DMS 273 treated with DMSO at 0.1 percent for 48 hours (cell line): ENCODE measurements at regions not wholly inside any gene's neighbourhood (a gene's known extent, or its start where the extent isn't known, plus 50 kb on each side); places are given as distances from the start of the nearest gene placed in this dataset.
"Not testable (repeated sequence)": the region's sequence is repeated elsewhere in the genome, so short reads cannot be mapped to it uniquely, and the experiment has no call there.

Experiments
- DNase-seq: peaks from one replicate; lab custom pipeline; 2025; lab: John Stamatoyannopoulos, UW

GRCh38 chr10:85333594-85333993, 1005.2 kb downstream of the CCSER2 start:
- DNase-seq = no peak

GRCh38 chr10:85362401-85362800, 1004.2 kb downstream of the GRID1 start:
- no peak for DNase-seq

GRCh38 chr10:85377029-85377806, 989.4 kb downstream of the GRID1 start:
- no peak for DNase-seq

GRCh38 chr10:85379338-85379737, 987.3 kb downstream of the GRID1 start:
- no peak for DNase-seq

GRCh38 chr10:85400981-85401695, 965.5 kb downstream of the GRID1 start:
- no peak for DNase-seq

DNA sequence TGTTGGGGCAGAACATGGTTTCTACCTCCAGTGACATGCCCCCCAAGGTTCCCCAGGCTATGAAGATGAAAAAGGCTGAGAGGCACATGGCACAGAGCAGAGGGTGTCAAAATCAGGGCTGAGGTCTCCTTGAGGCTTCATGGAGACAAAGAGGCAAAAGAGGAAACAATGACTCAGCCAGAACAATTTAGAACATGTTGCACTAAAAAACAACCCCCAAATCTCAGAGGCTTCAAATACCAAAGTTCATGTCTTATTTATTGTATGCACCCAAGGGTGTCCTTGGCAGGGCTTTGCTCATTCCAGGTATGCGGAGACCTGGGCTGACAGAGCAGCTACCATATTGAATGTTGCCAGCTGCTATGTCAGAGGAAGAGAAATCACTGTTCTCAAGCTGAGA, 964.1 kb downstream of the GRID1 start:
- no peak for DNase-seq

DNA sequence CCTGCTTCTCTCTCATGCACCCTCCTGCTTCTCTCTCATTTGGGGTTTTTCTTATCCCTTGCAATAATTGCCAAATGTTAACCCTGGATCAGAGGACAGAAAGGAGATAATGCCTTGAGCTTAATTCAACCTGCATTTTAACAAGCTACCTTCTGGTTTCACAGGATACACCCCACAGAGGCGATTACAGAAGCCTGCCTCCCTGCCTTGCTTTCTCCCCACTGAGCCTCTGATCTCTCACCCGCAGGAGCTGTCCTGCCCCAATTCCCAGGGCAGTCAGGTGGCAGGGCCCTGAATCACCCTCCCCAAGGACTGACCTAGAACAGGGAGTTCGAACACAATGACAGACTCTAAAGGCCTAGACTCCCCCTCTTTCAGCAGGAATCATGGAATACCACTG, 959.5 kb downstream of the GRID1 start:
- no peak for DNase-seq

DNA sequence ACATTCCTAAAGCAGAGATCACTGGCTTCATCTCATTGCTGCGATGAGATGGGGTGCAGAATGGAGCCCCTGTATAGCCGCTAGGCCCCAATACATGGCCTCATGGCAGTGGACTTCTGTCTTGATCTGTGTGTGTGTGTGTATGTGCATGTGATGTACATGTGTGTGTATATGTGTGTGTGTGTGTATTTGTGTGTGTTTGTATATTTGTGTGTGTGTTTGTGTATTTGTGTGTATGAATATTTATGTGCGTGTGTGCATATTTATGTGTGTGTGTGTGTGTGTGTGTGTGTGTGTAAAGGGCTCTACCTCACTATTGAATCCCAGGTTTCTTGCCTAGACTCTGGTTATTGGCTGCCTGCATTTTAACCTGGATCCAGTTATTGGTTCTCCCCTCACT, 958.2 kb downstream of the GRID1 start:
- no peak for DNase-seq

DNA sequence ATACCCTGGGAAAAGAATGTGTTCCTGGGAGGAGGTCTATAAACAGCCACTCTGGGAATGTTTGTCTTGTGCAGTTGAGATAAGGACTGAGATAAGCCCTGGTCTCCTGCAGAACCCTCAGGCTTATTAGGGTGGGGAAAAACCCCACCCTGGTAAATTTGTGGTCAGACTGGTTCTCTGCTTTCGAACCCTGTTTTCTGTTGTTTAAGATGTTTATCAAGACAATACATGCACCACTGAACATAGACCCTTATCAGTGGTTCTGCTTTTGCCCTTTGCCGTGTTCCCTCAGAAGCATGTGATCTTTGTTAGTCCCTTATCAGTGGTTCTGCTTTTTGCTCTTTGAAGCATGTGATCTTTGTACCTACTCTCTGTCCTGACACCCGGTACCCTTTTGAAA, 956.0 kb downstream of the GRID1 start:
- not testable (repeated sequence) for DNase-seq

GRCh38 chr10:85413570-85413969, 953.0 kb downstream of the GRID1 start:
- no peak for DNase-seq

- DNase-seq = no peak
These were observed 945.9 kb downstream of the GRID1 start for GRCh38 chr10:85420501-85421191.

DNA sequence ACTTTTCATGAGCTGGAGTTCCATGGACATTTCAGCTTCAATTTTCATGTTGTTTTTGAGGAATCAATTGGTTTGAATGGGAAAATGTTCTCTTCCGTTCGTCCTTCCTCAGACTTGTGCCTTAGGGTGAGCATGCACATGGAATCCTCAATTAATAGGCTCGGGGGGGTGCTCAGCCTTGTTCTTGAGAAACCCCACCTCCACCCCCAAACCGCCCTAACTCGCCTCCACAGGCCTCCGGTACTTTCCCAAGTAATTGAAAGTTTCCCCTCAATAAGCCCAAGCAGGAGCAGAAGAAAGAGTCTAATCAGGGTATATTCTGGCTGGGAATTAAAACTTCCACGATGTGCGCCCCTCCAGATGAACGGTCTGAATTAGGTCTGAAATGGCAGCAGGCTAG, 945.2 kb downstream of the GRID1 start:
- no peak for DNase-seq

DNA sequence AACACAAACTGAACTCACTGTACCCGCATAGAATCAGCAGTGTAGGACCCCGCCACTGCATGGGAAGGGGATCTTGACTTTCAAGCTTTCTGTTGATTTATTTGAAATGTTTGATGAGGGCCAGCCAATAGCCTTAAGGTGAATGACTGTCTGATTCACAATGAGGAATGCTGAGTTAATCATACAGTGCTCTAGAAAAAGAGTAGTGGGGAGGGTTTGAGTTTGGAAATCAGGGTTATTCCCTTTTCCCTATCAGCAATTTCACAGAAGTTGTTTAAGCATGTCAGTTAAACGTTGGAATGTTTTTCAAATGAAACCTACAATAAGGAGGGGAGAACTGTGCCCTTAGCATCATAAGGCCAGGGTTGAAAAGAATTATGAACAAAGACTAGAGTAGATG, 937.5 kb downstream of the GRID1 start:
- no peak for DNase-seq

DNA sequence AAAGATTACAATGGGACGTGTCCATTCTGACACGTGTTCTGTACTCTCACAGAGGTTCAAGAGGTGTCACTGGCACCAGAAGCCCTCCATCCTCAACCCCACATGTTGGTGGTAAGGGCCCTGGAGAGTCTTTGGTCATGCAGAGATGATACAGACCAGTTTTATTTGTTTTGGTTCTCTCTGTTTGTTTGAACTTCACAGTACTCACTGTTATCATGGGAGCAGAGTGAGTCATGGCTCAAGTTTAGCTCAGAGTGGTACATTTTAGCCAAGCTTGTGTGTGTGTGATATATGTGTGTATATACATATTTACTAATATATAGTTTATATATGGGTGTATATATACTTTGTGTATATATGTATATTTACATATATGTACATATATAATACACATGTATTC, 935.6 kb downstream of the GRID1 start:
- DNase-seq = no peak

DNA sequence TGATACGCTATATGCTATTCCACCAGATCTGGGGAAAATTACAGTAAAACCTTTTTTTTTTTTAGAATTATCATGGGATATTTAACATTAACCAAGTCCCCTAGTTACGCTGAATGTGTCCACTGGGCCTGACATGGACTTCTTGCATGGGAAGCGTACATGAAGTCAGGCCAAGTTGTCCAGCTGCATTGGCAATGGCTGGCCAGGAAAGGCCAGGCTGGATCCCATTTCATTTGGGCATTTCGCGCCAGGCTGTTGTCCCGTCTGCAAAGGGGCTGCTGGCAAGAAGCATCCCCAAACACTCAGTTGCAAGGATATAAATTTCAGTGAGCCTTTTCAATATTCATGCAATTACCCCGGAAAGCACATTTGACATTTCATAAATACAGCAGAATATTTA, 933.3 kb downstream of the GRID1 start:
- DNase-seq = no peak

- DNase-seq = no peak
These were observed 921.7 kb downstream of the GRID1 start for GRCh38 chr10:85444868-85445267.

DNA sequence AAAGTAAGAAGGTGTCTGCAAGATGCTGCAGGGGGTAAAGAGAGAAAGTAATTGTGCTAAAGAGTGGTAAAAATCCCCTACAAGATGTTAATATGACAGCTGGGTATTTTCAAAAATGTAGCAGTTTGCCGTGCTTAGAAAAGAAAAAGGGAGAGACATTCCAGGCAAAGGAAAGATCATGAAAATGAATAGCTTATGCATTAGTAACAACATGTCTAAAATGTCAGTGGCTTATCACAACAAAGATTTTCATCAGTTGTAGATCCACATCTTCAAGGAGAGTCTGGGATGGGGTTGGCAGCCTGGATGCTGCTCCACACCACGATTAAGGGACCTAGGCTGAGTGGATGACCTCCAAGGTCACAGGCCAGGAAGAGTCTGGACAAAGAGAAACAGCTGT, 920.9 kb downstream of the GRID1 start:
- no peak for DNase-seq

- DNase-seq = no peak
These were observed 919.8 kb downstream of the GRID1 start for GRCh38 chr10:85446827-85447226.

DNA sequence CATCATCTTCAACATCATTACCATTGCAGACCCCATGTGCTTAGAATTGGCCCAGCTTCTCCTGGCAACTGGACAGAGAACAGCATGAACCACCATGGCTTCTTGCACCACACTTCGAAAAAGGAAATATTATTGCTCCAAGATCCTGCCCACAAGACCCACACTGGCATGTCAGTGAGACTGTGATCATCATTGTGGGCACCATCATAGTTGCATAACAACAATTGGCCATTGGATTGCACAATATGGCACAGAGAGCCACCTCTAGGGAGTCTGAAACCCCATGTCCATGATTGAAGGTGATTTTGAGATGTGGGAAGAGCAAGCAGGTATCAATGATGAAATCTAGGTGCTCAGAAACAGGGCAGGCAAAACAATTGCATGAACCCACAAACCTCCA, 918.9 kb downstream of the GRID1 start:
- no peak for DNase-seq

DNA sequence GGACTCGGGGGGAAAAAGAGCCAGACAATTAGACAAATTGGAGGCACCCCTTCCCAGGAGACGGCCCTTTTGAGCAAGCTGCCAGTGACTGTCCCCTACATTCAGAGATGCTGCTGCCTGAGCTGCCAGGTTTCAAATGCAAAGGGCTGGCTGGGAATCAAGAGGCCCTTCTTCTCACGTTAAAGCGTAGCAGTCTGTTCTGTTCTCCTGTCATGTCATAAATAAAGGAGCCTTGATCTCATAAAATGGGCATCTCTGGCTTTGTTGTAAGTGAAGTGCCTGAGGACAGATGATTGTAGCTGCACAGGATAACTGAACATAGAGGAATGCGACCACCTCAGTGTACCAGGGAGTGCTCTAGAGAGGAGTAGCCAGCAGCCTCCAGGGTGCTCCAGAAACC, 917.9 kb downstream of the GRID1 start:
- no peak for DNase-seq

DNA sequence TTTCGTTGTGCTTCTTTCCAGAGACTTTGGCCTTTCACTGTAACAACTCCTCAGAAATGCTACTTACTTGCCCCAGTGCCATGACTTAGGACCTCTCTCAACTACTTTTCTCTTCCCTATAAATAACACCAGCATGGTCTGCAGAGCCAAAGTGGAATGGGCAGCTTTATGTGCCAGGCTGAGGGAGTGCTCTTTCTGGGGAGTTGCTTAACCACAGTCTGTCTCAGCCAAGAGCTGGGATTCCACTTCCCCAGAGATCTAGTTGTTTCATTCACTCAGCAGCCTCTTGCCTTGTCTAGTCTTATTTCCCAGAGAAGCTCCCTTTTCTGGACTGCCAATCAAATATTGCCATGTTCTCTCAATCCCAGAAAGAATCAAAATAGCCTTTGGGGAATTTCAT, 912.2 kb downstream of the GRID1 start:
- no peak for DNase-seq

GRCh38 chr10:85457191-85457590, 909.4 kb downstream of the GRID1 start:
- no peak for DNase-seq

GRCh38 chr10:85458324-85458723, 908.3 kb downstream of the GRID1 start:
- no peak for DNase-seq
